A549 (cell line): ENCODE measurements at regions not wholly inside any gene's neighbourhood (a gene's known extent, or its start where the extent isn't known, plus 50 kb on each side); places are given as distances from the start of the nearest gene placed in this dataset.
A peak's percentile ranks its signal among the peaks of the same experiment; 100 is the strongest.

ENCODE experiments used
- ATAC-seq, 2 experiments: fragments of 200-7000 bp in 1 of 2; fragments of >200 bp in 1 of 2; cut with Nextera tagmentation in 1 of 2; cut with Tn5 transposase in 1 of 2; 3 replicates each; pipeline versions ENCODE4 v1.8.0 to v1.9.1; 2018 to 2020; ENCODE audit warnings: mild to moderate bottlenecking in 1 of 2, moderate library complexity in 1 of 2
- CTCF ChIA-PET: fragments of 300-600 bp; sonication (Branson Sonifier 250); formaldehyde crosslinking; extraction: SDS; loops from one replicate; lab custom pipeline; 2021; ENCODE audit warnings: antibody characterized with exemption, inconsistent platforms; lab: Yijun Ruan, JAX
- POLR2A ChIA-PET: fragments of 350-600 bp; formaldehyde crosslinking; extraction: SDS; loops from one replicate; lab custom pipeline; 2021; ENCODE audit warnings: antibody characterized with exemption, inconsistent platforms; lab: Yijun Ruan, JAX
- DNase-seq, 2 experiments: peaks; one replicate each; pipeline versions ENCODE4 v3.0.0 to v3.0.0-alpha.2; 2011 to 2016; ENCODE audit warnings: low read depth in 1 of 2, low spot score in 1 of 2
- FAIRE-seq: peaks from 2 replicates; lab custom pipeline; 2011; peaks lifted over from hg19 to GRCh38; lab: Jason Lieb, UNC
- H3K27ac ChIP-seq, 2 experiments: fragments of >200 bp; sonication (Bioruptor Twin); formaldehyde crosslinking; 3 replicates each; pipeline ENCODE4 v1.5.1; 2016 to 2017
- H3K4me1 ChIP-seq: fragments of >200 bp; sonication (Bioruptor Twin); formaldehyde crosslinking; 3 replicates; pipeline ENCODE4 v1.6.1; 2016
- H3K4me2 ChIP-seq: fragments of >200 bp; sonication (Bioruptor Twin); formaldehyde crosslinking; 3 replicates; pipeline ENCODE4 v1.6.1; 2016
- H3K4me3 ChIP-seq: fragments of >200 bp; sonication (Bioruptor Twin); formaldehyde crosslinking; 3 replicates; pipeline ENCODE4 v1.5.1; 2016
- H3K9me3 ChIP-seq: fragments of >200 bp; sonication (Bioruptor Twin); formaldehyde crosslinking; 3 replicates; pipeline ENCODE4 v1.6.1; 2016
- CBX2 ChIP-seq: fragments of 200-600 bp; sonication (generic); IDR thresholded peaks from 2 replicates; pipeline ENCODE4 v1.6.1; 2016; ENCODE audit warnings: low read depth, mild to moderate bottlenecking, borderline replicate concordance
- CBX8 ChIP-seq: fragments of 200-600 bp; sonication (generic); IDR thresholded peaks from 2 replicates; pipeline ENCODE4 v1.6.1; 2016
- CEBPB ChIP-seq, 2 experiments: fragments of >200 bp in 1 of 2; sonication (Bioruptor Twin) in 1 of 2; formaldehyde crosslinking in 1 of 2; IDR thresholded peaks; 2 replicates each; pipeline ENCODE4 v1.6.1; 2012 to 2016
- CHD4 ChIP-seq: fragments of 200-600 bp; sonication (generic); IDR thresholded peaks from 2 replicates; pipeline ENCODE4 v1.6.1; 2016; ENCODE audit warnings: antibody characterized with exemption, mild to moderate bottlenecking, borderline replicate concordance
- EHF ChIP-seq: fragments of 250-450 bp; sonication (Bioruptor Pico); IDR thresholded peaks from 2 replicates; pipeline ENCODE4 v1.5.0; 2020; ENCODE audit warnings: mild to moderate bottlenecking
- EHMT2 ChIP-seq: fragments of 200-600 bp; sonication (generic); IDR thresholded peaks from 2 replicates; pipeline ENCODE4 v1.6.1; 2016; ENCODE audit warnings: antibody characterized with exemption, low read depth, mild to moderate bottlenecking, moderate library complexity
- EP300 ChIP-seq, 2 experiments: fragments of >200 bp; sonication (Bioruptor Twin); formaldehyde crosslinking; IDR thresholded peaks; 2 replicates in 1 of 2; 3 replicates in 1 of 2; pipeline ENCODE4 v1.6.1; 2016 to 2017
- ESRRA ChIP-seq: fragments of 150-350 bp; IDR thresholded peaks from 2 replicates; pipeline ENCODE4 v1.6.1; 2014; ENCODE audit warnings: mild to moderate bottlenecking, low read length, borderline replicate concordance
- FOXS1 ChIP-seq: fragments of 250-450 bp; sonication (Bioruptor Pico); IDR thresholded peaks from 2 replicates; pipeline ENCODE4 v1.5.0; 2020; ENCODE audit warnings: mild to moderate bottlenecking, moderate library complexity
- HDAC2 ChIP-seq: fragments of 200-600 bp; sonication (generic); IDR thresholded peaks from 2 replicates; pipeline ENCODE4 v1.6.1; 2016
- HES2 ChIP-seq: fragments of >200 bp; sonication (Bioruptor Twin); formaldehyde crosslinking; IDR thresholded peaks from 2 replicates; pipeline ENCODE4 v1.6.1; 2016
- HOXA7 ChIP-seq: fragments of 250-450 bp; sonication (Bioruptor Pico); IDR thresholded peaks from 2 replicates; pipeline ENCODE4 v1.5.0; 2020; ENCODE audit warnings: mild to moderate bottlenecking, moderate library complexity
- JUNB ChIP-seq: fragments of >200 bp; sonication (Bioruptor Twin); formaldehyde crosslinking; IDR thresholded peaks from 2 replicates; pipeline ENCODE4 v1.6.1; 2016
- MAX ChIP-seq: IDR thresholded peaks from 2 replicates; pipeline ENCODE4 v1.6.1; 2012
- NPAS2 ChIP-seq: fragments of 250-450 bp; sonication (Bioruptor Pico); IDR thresholded peaks from 2 replicates; pipeline ENCODE4 v1.8.0; 2022; ENCODE audit warnings: mild to moderate bottlenecking, moderate library complexity, borderline replicate concordance
- NR3C1 ChIP-seq: fragments of >200 bp; sonication (Bioruptor Twin); formaldehyde crosslinking; IDR thresholded peaks from 3 replicates; pipeline ENCODE4 v1.6.1; 2017
- PBX3 ChIP-seq: IDR thresholded peaks from 2 replicates; pipeline ENCODE4 v1.6.1; 2012
- PHF8 ChIP-seq: fragments of 200-600 bp; sonication (generic); IDR thresholded peaks from 2 replicates; pipeline ENCODE4 v1.6.1; 2016; ENCODE audit warnings: low read depth, mild to moderate bottlenecking, antibody characterized with exemption, moderate library complexity, borderline replicate concordance
- RARB ChIP-seq: fragments of 250-450 bp; sonication (Bioruptor Pico); IDR thresholded peaks from 2 replicates; pipeline ENCODE4 v1.8.0; 2021; ENCODE audit warnings: mild to moderate bottlenecking, moderate library complexity
- REST ChIP-seq: fragments of 200-600 bp; sonication (generic); IDR thresholded peaks from 2 replicates; pipeline ENCODE4 v1.6.1; 2016; ENCODE audit warnings: antibody characterized with exemption, mild to moderate bottlenecking, moderate library complexity
- RNF2 ChIP-seq: fragments of 200-600 bp; sonication (generic); IDR thresholded peaks from 2 replicates; pipeline ENCODE4 v1.6.1; 2016; ENCODE audit warnings: low read depth, mild to moderate bottlenecking, antibody characterized with exemption, moderate library complexity, borderline replicate concordance
- SREBF2 ChIP-seq: fragments of 450-650 bp; IDR thresholded peaks from 2 replicates; pipeline ENCODE4 v1.6.1; 2014; ENCODE audit warnings: mild to moderate bottlenecking, moderate library complexity
- ZFP36 ChIP-seq: fragments of 450-650 bp; IDR thresholded peaks from 2 replicates; pipeline ENCODE4 v1.6.1; 2014; ENCODE audit warnings: borderline replicate concordance; ENCODE audit not compliant: partially characterized antibody
- ZNF302 ChIP-seq: fragments of 250-450 bp; sonication (Bioruptor Pico); IDR thresholded peaks from 2 replicates; pipeline ENCODE4 v1.9.0; 2021; ENCODE audit warnings: inconsistent platforms, mild to moderate bottlenecking, moderate library complexity
- ZSCAN20 ChIP-seq: fragments of 250-450 bp; sonication (Bioruptor Pico); IDR thresholded peaks from 2 replicates; pipeline ENCODE4 v1.8.0; 2022; ENCODE audit warnings: mild to moderate bottlenecking, moderate library complexity
- WGBS: methylation state at CpG from one replicate; pipeline ENCODE4 v1.1.6; 2017; ENCODE audit errors: missing lambda C conversion rate; 5-methylcytosine and 5-hydroxymethylcytosine counted together

GRCh38 chr3:19725000-19725399 is 209.0 kb downstream of the EFHB start:
- CTCF ChIA-PET = no interaction called here
- WGBS = 28% methylated on average over 3 of the region's 3 CpGs

GRCh38 chr3:19717736-19718135 is 216.3 kb downstream of the EFHB start:
- POLR2A ChIA-PET = no interaction called here
- ATAC-seq = no peak
- H3K4me1 ChIP-seq = no peaks in the 10 kb centered on the region

More at GRCh38 chr3:19725000-19725399, 209.0 kb downstream of the EFHB start:
- DNase-seq (no peak), FAIRE-seq (no peak), ATAC-seq (no peak)
- Histone ChIP-seq H3K4me3 (no peak overlapping the region), H3K4me2 (no peak overlapping the region), H3K4me1 (no peaks in the 10 kb centered on the region), H3K9me3 (no peaks in the 10 kb centered on the region), H3K27ac (no peak overlapping the region)
- POLR2A ChIA-PET = no interaction called here
- TF ChIP-seq SREBF2 (no peak), RNF2 (no peak), CHD4 (no peak), ZFP36 (peak; percentile 63), FOXS1 (no peak)

GRCh38 chr3:19711160-19711782 is 222.7 kb downstream of the EFHB start:
- no peaks in the 10 kb centered on the region for H3K9me3 ChIP-seq
- CTCF ChIA-PET = no interaction called here
- no peak for FAIRE-seq
- no peak for DNase-seq
- H3K4me2 ChIP-seq = no peak overlapping the region
- no peak for ATAC-seq
- POLR2A ChIA-PET = no interaction called here
- H3K27ac ChIP-seq = no peak overlapping the region
- no peaks in the 10 kb centered on the region for H3K4me1 ChIP-seq
- TF ChIP-seq RARB (CRISPR knock-in tag) = no peak
- no peak for TF ChIP-seq JUNB
- no peak for TF ChIP-seq NPAS2 (CRISPR knock-in tag)
- no peak for TF ChIP-seq EHMT2
- TF ChIP-seq MAX = no peak
- no peak for TF ChIP-seq ZSCAN20 (CRISPR knock-in tag)
- TF ChIP-seq PBX3 = no peak
- TF ChIP-seq HES2 = no peak
- no peak for TF ChIP-seq HOXA7 (CRISPR knock-in tag)
- no peak for TF ChIP-seq REST
- no peak for TF ChIP-seq ZNF302 (CRISPR knock-in tag)
- H3K4me3 ChIP-seq = no peak overlapping the region

More at GRCh38 chr3:19717736-19718135, 216.3 kb downstream of the EFHB start:
- CTCF ChIA-PET = no interaction called here
- H3K4me2 ChIP-seq = no peak overlapping the region
- TF ChIP-seq CEBPB (IDR thresholded peaks at IDR 0.05) = no peak
- TF ChIP-seq CBX8 = no peak
- TF ChIP-seq CBX2 = no peak
- no peak for TF ChIP-seq PHF8
- no peak for TF ChIP-seq HDAC2
- no peak for TF ChIP-seq EHF (CRISPR knock-in tag)
- no peak for TF ChIP-seq EP300 (IDR thresholded peaks at IDR 0.05)
- no peak for TF ChIP-seq NR3C1
- TF ChIP-seq ESRRA = no peak
- H3K27ac ChIP-seq = no peak overlapping the region
- H3K9me3 ChIP-seq = no peaks in the 10 kb centered on the region
- FAIRE-seq (no peak), DNase-seq (no peak)
- H3K4me3 ChIP-seq = no peak overlapping the region
